Uterus (tissue), 2 donors: ENCODE measurements at regions not wholly inside any gene's neighbourhood (a gene's known extent, or its start where the extent isn't known, plus 50 kb on each side); places are given as distances from the start of the nearest gene placed in this dataset.

ENCODE experiments used
- CTCF ChIP-seq, 4 experiments: fragments of 200-600 bp in 2 of 4; fragments of 450-650 bp in 2 of 4; sonication (generic) in 2 of 4; IDR thresholded peaks; one replicate each; pipeline ENCODE4 v1.5.1; 2016 to 2019; ENCODE audit warnings: antibody characterized with exemption in 4 of 4, mild to moderate bottlenecking in 2 of 4, moderate library complexity in 1 of 4
- POLR2A ChIP-seq, 2 donors: fragments of 450-650 bp; IDR thresholded peaks; one replicate each; pipeline ENCODE4 v1.6.1; 2016; ENCODE audit warnings: antibody characterized with exemption in 2 of 2, mild to moderate bottlenecking in 1 of 2, moderate library complexity in 1 of 2

GRCh38 chr11:109747839-109748238 lies 325.8 kb downstream of the C11orf87 start:
- TF ChIP-seq CTCF (IDR thresholded peaks at IDR 0.05): no peak
- TF ChIP-seq POLR2A (IDR thresholded peaks at IDR 0.05): no peak
